H1 (cell line): ENCODE measurements at regions not wholly inside any gene's neighbourhood (a gene's known extent, or its start where the extent isn't known, plus 50 kb on each side); places are given as distances from the start of the nearest gene placed in this dataset.

Experiments
- CTCF ChIA-PET: fragments of 300-600 bp; sonication (Branson Sonifier 250); formaldehyde crosslinking; loops from one replicate; lab custom pipeline; 2021; ENCODE audit not compliant: partially characterized antibody; lab: Charles Lee
- POLR2A ChIA-PET: fragments of 300-600 bp; sonication (Branson Sonifier 250); formaldehyde crosslinking; loops from one replicate; lab custom pipeline; 2021; ENCODE audit warnings: inconsistent platforms; ENCODE audit not compliant: partially characterized antibody; lab: Charles Lee
- DNase-seq, 2 experiments: peaks; one replicate each; pipeline versions ENCODE4 v3.0.0 to v3.0.0-alpha.2; 2010 to 2022; ENCODE audit warnings: low spot score in 2 of 2, low read depth in 1 of 2, mixed read lengths in 1 of 2
- FAIRE-seq: peaks from 2 replicates; lab custom pipeline; 2011; peaks lifted over from hg19 to GRCh38; lab: Jason Lieb, UNC
- H2AFZ ChIP-seq: 2 replicates; pipeline ENCODE4 v1.8.1; 2012; ENCODE audit warnings: low read length, inconsistent platforms
- H2AK5ac ChIP-seq: 2 replicates; pipeline ENCODE4 v1.6.1; 2013; ENCODE audit warnings: low read depth, low read length
- H2BK120ac ChIP-seq: replicated peaks from 2 replicates; pipeline ENCODE3; 2013; ENCODE audit warnings: low read depth, low read length, inconsistent platforms
- H2BK12ac ChIP-seq: 2 replicates; pipeline ENCODE4 v1.6.1; 2013; ENCODE audit warnings: low read depth, low read length
- H2BK15ac ChIP-seq: 2 replicates; pipeline ENCODE4 v1.6.1; 2013; ENCODE audit warnings: low read length
- H2BK20ac ChIP-seq: 2 replicates; pipeline ENCODE4 v1.6.1; 2013; ENCODE audit warnings: low read length
- H2BK5ac ChIP-seq: 2 replicates; pipeline ENCODE4 v1.6.1; 2013; ENCODE audit warnings: low read depth, low read length
- H3K14ac ChIP-seq: 2 replicates; pipeline ENCODE4 v1.6.1; 2013; ENCODE audit warnings: inconsistent platforms; ENCODE audit not compliant: insufficient read length
- H3K18ac ChIP-seq: 2 replicates; pipeline ENCODE4 v1.6.1; 2013; ENCODE audit warnings: low read length; ENCODE audit errors: extremely low read depth
- H3K23ac ChIP-seq: 2 replicates; pipeline ENCODE4 v1.6.1; 2013; ENCODE audit warnings: inconsistent platforms; ENCODE audit not compliant: insufficient read length
- H3K23me2 ChIP-seq: 2 replicates; pipeline ENCODE4 v1.6.1; 2013; ENCODE audit warnings: low read depth, low read length
- H3K27ac ChIP-seq: 2 replicates; pipeline ENCODE4 v1.6.1; 2011; ENCODE audit warnings: low read depth, low read length, inconsistent platforms
- H3K27me3 ChIP-seq, 4 experiments: replicated peaks in 1 of 4; 1 replicate in 1 of 4; 2 replicates in 3 of 4; pipeline versions ENCODE4 v1.6.1 to v1.8.1; 2011 to 2013; ENCODE audit warnings: low read length in 3 of 4, mild to moderate bottlenecking in 3 of 4, inconsistent platforms in 2 of 4, mixed read lengths in 2 of 4, moderate library complexity in 1 of 4; ENCODE audit not compliant: control insufficient read depth in 3 of 4, insufficient read depth in 3 of 4; ENCODE audit errors: extremely low read depth in 1 of 4
- H3K36me3 ChIP-seq, 4 experiments: 2 replicates each; pipeline versions ENCODE4 v1.6.1 to v1.8.1; 2011 to 2013; ENCODE audit warnings: mild to moderate bottlenecking in 4 of 4, low read length in 3 of 4, moderate library complexity in 2 of 4, control low read depth in 1 of 4, inconsistent platforms in 1 of 4; ENCODE audit not compliant: insufficient read depth in 4 of 4, control insufficient read depth in 2 of 4
- H3K4ac ChIP-seq: replicated peaks from 2 replicates; pipeline ENCODE3; 2013; ENCODE audit warnings: low read length, low read depth, mixed read lengths, inconsistent platforms; ENCODE audit not compliant: insufficient read length
- H3K4me1 ChIP-seq, 4 experiments: replicated peaks in 1 of 4; 1 replicate in 1 of 4; 2 replicates in 3 of 4; pipeline versions ENCODE4 v1.6.1 to v1.8.1; 2011 to 2013; ENCODE audit warnings: low read length in 3 of 4, inconsistent platforms in 2 of 4, mixed read lengths in 1 of 4; ENCODE audit not compliant: insufficient read depth in 4 of 4, control insufficient read depth in 3 of 4
- H3K4me2 ChIP-seq, 2 experiments: 2 replicates each; pipeline versions ENCODE4 v1.6.1 to v1.8.1; 2011 to 2013; ENCODE audit warnings: low read depth in 2 of 2, low read length in 2 of 2, control low read depth in 1 of 2, inconsistent platforms in 1 of 2, mild to moderate bottlenecking in 1 of 2; ENCODE audit not compliant: insufficient read depth in 1 of 2
- H3K4me3 ChIP-seq, 4 experiments: fragments of 200-600, 300-600 bp in 1 of 4; sonication (generic), shearing (Covaris generic), sonication (Bioruptor Twin) in 1 of 4; 2 replicates each; pipeline versions ENCODE4 v1.5.1 to v1.8.1; 2011 to 2016; ENCODE audit warnings: low read length in 4 of 4, low read depth in 3 of 4, control low read depth in 2 of 4, inconsistent platforms in 2 of 4, mild to moderate bottlenecking in 2 of 4, mixed read lengths in 1 of 4, moderate library complexity in 1 of 4; ENCODE audit not compliant: insufficient read depth in 2 of 4; ENCODE audit errors: extremely low read depth in 1 of 4
- H3K56ac ChIP-seq: replicated peaks from 2 replicates; pipeline ENCODE3; 2013; ENCODE audit warnings: low read depth, mild to moderate bottlenecking, mixed read lengths, low read length, inconsistent platforms; ENCODE audit not compliant: insufficient read length
- H3K79me1 ChIP-seq: 2 replicates; pipeline ENCODE4 v1.6.1; 2013; ENCODE audit warnings: low read depth, low read length, control low read depth
- H3K79me2 ChIP-seq, 2 experiments: 2 replicates each; pipeline versions ENCODE4 v1.6.1 to v1.8.1; 2012 to 2013; ENCODE audit warnings: low read length in 2 of 2, mild to moderate bottlenecking in 2 of 2, inconsistent platforms in 1 of 2; ENCODE audit not compliant: insufficient read depth in 2 of 2, control insufficient read depth in 1 of 2
- H3K9ac ChIP-seq, 4 experiments: replicated peaks in 1 of 4; 1 replicate in 1 of 4; 2 replicates in 3 of 4; pipeline versions ENCODE4 v1.6.1 to v1.8.1; 2011 to 2013; ENCODE audit warnings: low read depth in 3 of 4, low read length in 3 of 4, control low read depth in 2 of 4, mild to moderate bottlenecking in 2 of 4, moderate library complexity in 2 of 4, inconsistent platforms in 1 of 4; ENCODE audit errors: extremely low read depth in 1 of 4
- H3K9me3 ChIP-seq, 2 experiments: 2 replicates each; pipeline versions ENCODE4 v1.6.1 to v1.8.1; 2012 to 2013; ENCODE audit warnings: mild to moderate bottlenecking in 2 of 2, moderate library complexity in 2 of 2, control low read depth in 1 of 2, inconsistent platforms in 1 of 2, low read depth in 1 of 2, low read length in 1 of 2, mixed read lengths in 1 of 2; ENCODE audit not compliant: insufficient read depth in 2 of 2
- H4K20me1 ChIP-seq, 2 experiments: replicated peaks in 1 of 2; 2 replicates each; pipeline versions ENCODE3 to v1.8.1; 2011 to 2013; ENCODE audit warnings: inconsistent platforms in 2 of 2, low read length in 2 of 2, mild to moderate bottlenecking in 1 of 2; ENCODE audit not compliant: insufficient read depth in 2 of 2, control insufficient read depth in 1 of 2
- H4K5ac ChIP-seq: 2 replicates; pipeline ENCODE4 v1.6.1; 2013; ENCODE audit warnings: low read length, low read depth, mixed read lengths, inconsistent platforms; ENCODE audit not compliant: insufficient read length
- H4K8ac ChIP-seq: 2 replicates; pipeline ENCODE4 v1.8.0; 2013; ENCODE audit warnings: mild to moderate bottlenecking, moderate library complexity, low read length, inconsistent platforms; ENCODE audit not compliant: insufficient read depth; ENCODE audit errors: extremely low read depth
- H4K91ac ChIP-seq: replicated peaks from 2 replicates; pipeline ENCODE3; 2013; ENCODE audit warnings: low read length, mixed read lengths, inconsistent platforms; ENCODE audit not compliant: insufficient read length
- BACH1 ChIP-seq: IDR thresholded peaks from 2 replicates; pipeline ENCODE4 v1.6.1; 2012; ENCODE audit warnings: low read length, improper control_type of control experiment
- BCL11A ChIP-seq, 2 experiments: IDR thresholded peaks; one replicate each; pipeline ENCODE4 v1.6.1; 2011; ENCODE audit warnings: low read depth in 2 of 2, low read length in 2 of 2, mild to moderate bottlenecking in 2 of 2
- CEBPB ChIP-seq: IDR thresholded peaks from 2 replicates; pipeline ENCODE4 v1.6.1; 2012; ENCODE audit warnings: low read depth, low read length
- CHD2 ChIP-seq: IDR thresholded peaks from 2 replicates; pipeline ENCODE4 v1.6.1; 2012; ENCODE audit warnings: low read length, improper control_type of control experiment
- GTF2F1 ChIP-seq: IDR thresholded peaks from 2 replicates; pipeline ENCODE4 v1.6.1; 2012; ENCODE audit warnings: low read depth, low read length, improper control_type of control experiment, borderline replicate concordance
- HDAC2 ChIP-seq, 2 experiments: fragments of 300-600 bp in 1 of 2; sonication (generic) in 1 of 2; IDR thresholded peaks; 2 replicates each; pipeline ENCODE4 v1.6.1; 2011 to 2012; ENCODE audit warnings: low read depth in 2 of 2, low read length in 2 of 2, mild to moderate bottlenecking in 2 of 2, moderate library complexity in 2 of 2, borderline replicate concordance in 1 of 2, inconsistent platforms in 1 of 2
- JUND ChIP-seq: IDR thresholded peaks from 2 replicates; pipeline ENCODE4 v1.6.1; 2011; ENCODE audit warnings: mild to moderate bottlenecking, improper control_type of control experiment, low read length
- KDM4A ChIP-seq: IDR thresholded peaks from one replicate; pipeline ENCODE4 v1.7.1; 2012; ENCODE audit warnings: low read depth, mild to moderate bottlenecking, moderate library complexity, low read length, inconsistent platforms; ENCODE audit not compliant: severe bottlenecking
- KDM5A ChIP-seq: fragments of 200-600 bp; IDR thresholded peaks from 2 replicates; pipeline ENCODE4 v1.7.1; 2012; ENCODE audit warnings: mild to moderate bottlenecking, low read length, inconsistent platforms, mixed read lengths
- PHF8 ChIP-seq: fragments of 200-600 bp; sonication (generic); conservative IDR thresholded peaks from 2 replicates; pipeline ENCODE4 v1.7.1; 2012; ENCODE audit warnings: low read depth, mild to moderate bottlenecking, inconsistent platforms, low read length, moderate library complexity
- POLR2AphosphoS5 ChIP-seq: IDR thresholded peaks from 2 replicates; pipeline ENCODE4 v1.6.1; 2011; ENCODE audit warnings: low read depth, low read length
- SP1 ChIP-seq: IDR thresholded peaks from 2 replicates; pipeline ENCODE4 v1.6.1; 2011; ENCODE audit warnings: low read depth, low read length
- SP4 ChIP-seq: IDR thresholded peaks from 2 replicates; pipeline ENCODE4 v1.6.1; 2012; ENCODE audit warnings: low read length, inconsistent platforms
- TBP ChIP-seq: IDR thresholded peaks from 2 replicates; pipeline ENCODE4 v1.6.1; 2011; ENCODE audit warnings: low read depth, low read length, improper control_type of control experiment
- YY1 ChIP-seq: IDR thresholded peaks from 2 replicates; pipeline ENCODE4 v1.6.1; 2011; ENCODE audit warnings: low read depth, mild to moderate bottlenecking, low read length
- WGBS, 2 experiments: shearing (Covaris generic) in 1 of 2; methylation state at CpG; one replicate each; pipeline versions ENCODE4 v1.1.6 to v1.1.7; 2013 to 2015; ENCODE audit warnings: low lambda C conversion rate in 2 of 2, mixed read lengths in 2 of 2, inconsistent platforms in 1 of 2, low coverage in 1 of 2, missing lambda C conversion rate in 1 of 2; ENCODE audit not compliant: insufficient replicate concordance in 2 of 2, insufficient coverage in 1 of 2, insufficient read length in 1 of 2; ENCODE audit errors: extremely low coverage in 1 of 2, missing lambda C conversion rate in 1 of 2; 5-methylcytosine and 5-hydroxymethylcytosine counted together

- no peak overlapping the region for H3K4ac ChIP-seq
- no peak overlapping the region for H4K8ac ChIP-seq
- no peak overlapping the region for H4K5ac ChIP-seq
- H2BK12ac ChIP-seq: no peak overlapping the region
- H2BK120ac ChIP-seq: no peak overlapping the region
- H4K91ac ChIP-seq: no peak overlapping the region
- no peak overlapping the region for H2AFZ ChIP-seq
- no peaks in the 10 kb centered on the region for H3K4me1 ChIP-seq
- FAIRE-seq (no peak), DNase-seq (no peak)
- no peak overlapping the region for H2BK15ac ChIP-seq
- H3K79me2 ChIP-seq: no peaks in the 10 kb centered on the region
- H2BK5ac ChIP-seq: no peak overlapping the region
- no peak overlapping the region for H3K14ac ChIP-seq
- H3K9me3 ChIP-seq: no peaks in the 10 kb centered on the region
- no peak overlapping the region for H3K23ac ChIP-seq
- 91% methylated on average over 11 of the region's 11 CpGs; no CpG with 5 or more reads in 1 of the 2 experiments for WGBS, 2 experiments
- no peak overlapping the region for H3K56ac ChIP-seq
- H3K23me2 ChIP-seq: no peaks in the 10 kb centered on the region
- H2AK5ac ChIP-seq: no peak overlapping the region
- no peak overlapping the region for H3K9ac ChIP-seq
- CTCF ChIA-PET: interaction anchor here (1.0 kb wide), 1 partner anchor 34 kb away, joined by 3 read pairs; no protein-coding TSS in a partner anchor
- POLR2A ChIA-PET: no interaction called here
- no peak for TF ChIP-seq BACH1
- no peak for TF ChIP-seq PHF8
- no peak for TF ChIP-seq SP1
- no peak for TF ChIP-seq CHD2
- no peak for TF ChIP-seq SP4
- no peak for TF ChIP-seq GTF2F1
- TF ChIP-seq CEBPB: no peak
- TF ChIP-seq KDM5A: no peak
- TF ChIP-seq POLR2AphosphoS5: no peak
- TF ChIP-seq HDAC2 (IDR thresholded peaks at IDR 0.05; ENCODE audit: borderline replicate concordance in 1 of 2, low read depth in 2 of 2, low read length in 2 of 2): no peak
- no peak for TF ChIP-seq YY1
- no peak for TF ChIP-seq TBP
- no peak for TF ChIP-seq JUND
- TF ChIP-seq BCL11A (IDR thresholded peaks at IDR 0.05; ENCODE audit: low read depth in 2 of 2, low read length in 2 of 2): no peak
- no peak for TF ChIP-seq KDM4A
- TF ChIP-seq, all 59 proteins: peak for 0
- H3K18ac ChIP-seq: no peak overlapping the region
- no peaks in the 10 kb centered on the region for H3K27me3 ChIP-seq
- H4K20me1 ChIP-seq: no peaks in the 10 kb centered on the region
- H3K27ac ChIP-seq: no peak overlapping the region
- H2BK20ac ChIP-seq: no peak overlapping the region
- no peak overlapping the region for H3K4me3 ChIP-seq
- no peaks in the 10 kb centered on the region for H3K79me1 ChIP-seq
- no peaks in the 10 kb centered on the region for H3K36me3 ChIP-seq
- no peak overlapping the region for H3K4me2 ChIP-seq
These were observed 85.3 kb upstream of the CARD11 start for GRCh38 chr7:3128857-3129490.
